ENCODE measurements at regions not wholly inside any gene's neighbourhood (a gene's known extent, or its start where the extent isn't known, plus 50 kb on each side); places are given as distances from the start of the nearest gene placed in this dataset.

DNA sequence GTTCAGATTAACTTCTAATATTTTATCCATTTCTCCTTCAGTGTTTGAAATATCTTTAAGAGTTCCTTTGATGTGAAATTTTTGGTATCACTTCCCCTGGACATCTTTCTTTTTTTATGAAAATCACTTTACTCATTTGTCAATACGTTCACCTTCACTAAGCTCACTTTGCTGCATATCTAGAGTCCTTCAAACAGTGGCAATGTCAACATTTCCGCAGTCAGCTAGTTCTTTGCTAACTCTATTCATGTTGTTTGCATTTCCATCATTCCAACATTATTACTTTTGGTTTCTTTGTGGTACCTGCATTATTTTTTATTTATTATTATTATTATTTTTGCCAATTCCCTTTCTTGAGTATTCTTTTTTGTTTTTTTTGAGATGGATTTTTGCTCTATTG lies 203.0 kb downstream of the GPAT3 start:
- Histone ChIP-seq H3K79me2 (ENCODE audit: insufficient read depth, low read length) (no peaks in the 10 kb centered on the region), H3F3A (ENCODE audit: insufficient read depth) (no peaks in the 10 kb centered on the region), H3K27ac (ENCODE audit: low read depth, low read length) (no peak overlapping the region), H3K4me2 (ENCODE audit: low read depth, low read length, poor library complexity, severe bottlenecking) (no peak overlapping the region), H3K9me3 (ENCODE audit: insufficient read depth, low read length) (no peaks in the 10 kb centered on the region), H3K27me3 (ENCODE audit: low read length) (no peaks in the 10 kb centered on the region), H2AFZ (ENCODE audit: low read depth, low read length, severe bottlenecking) (no peak overlapping the region), H3K9ac (ENCODE audit: low read length) (no peak overlapping the region), H3K4me3 (ENCODE audit: insufficient read depth, low read length, poor library complexity, severe bottlenecking) (no peak overlapping the region), H3K36me3 (ENCODE audit: low read length) (no peaks in the 10 kb centered on the region), H3K9me2 (replicated peaks; ENCODE audit: insufficient read depth, low read length) (no peaks in the 10 kb centered on the region), H4K20me1 (ENCODE audit: low read depth, low read length) (no peaks in the 10 kb centered on the region)
- TF ChIP-seq EZH2phosphoT487 (conservative IDR thresholded peaks at IDR 0.05; ENCODE audit: low read length) (no peak), CTCF (IDR thresholded peaks at IDR 0.05; ENCODE audit: insufficient read depth, low read length, poor library complexity, severe bottlenecking) (no peak)

GRCh38 chr4:83734576-83734975 lies 198.7 kb downstream of the GPAT3 start:
- H3K27ac ChIP-seq (ENCODE audit: low read depth, low read length): no peak overlapping the region
- no peaks in the 10 kb centered on the region for H3K79me2 ChIP-seq (ENCODE audit: insufficient read depth, low read length)
- no peak overlapping the region for H2AFZ ChIP-seq (ENCODE audit: low read depth, low read length, severe bottlenecking)
- H3K9me3 ChIP-seq (ENCODE audit: insufficient read depth, low read length): no peaks in the 10 kb centered on the region
- H3F3A ChIP-seq (ENCODE audit: insufficient read depth): no peaks in the 10 kb centered on the region
- TF ChIP-seq CTCF (IDR thresholded peaks at IDR 0.05; ENCODE audit: insufficient read depth, low read length, poor library complexity, severe bottlenecking) (no peak), EZH2phosphoT487 (conservative IDR thresholded peaks at IDR 0.05; ENCODE audit: low read length) (no peak)
- no peak overlapping the region for H3K4me2 ChIP-seq (ENCODE audit: low read depth, low read length, poor library complexity, severe bottlenecking)
- no peak overlapping the region for H3K4me3 ChIP-seq (ENCODE audit: insufficient read depth, low read length, poor library complexity, severe bottlenecking)
- H3K9ac ChIP-seq (ENCODE audit: low read length): no peak overlapping the region
- no peaks in the 10 kb centered on the region for H4K20me1 ChIP-seq (ENCODE audit: low read depth, low read length)
- H3K36me3 ChIP-seq (ENCODE audit: low read length): no peaks in the 10 kb centered on the region
- H3K27me3 ChIP-seq (ENCODE audit: low read length): no peaks in the 10 kb centered on the region
- H3K9me2 ChIP-seq (replicated peaks; ENCODE audit: insufficient read depth, low read length): no peaks in the 10 kb centered on the region

GRCh38 chr4:83732114-83732635 lies 196.3 kb downstream of the GPAT3 start:
- Histone ChIP-seq H3K4me3 (ENCODE audit: insufficient read depth, low read length, poor library complexity, severe bottlenecking) (no peak overlapping the region), H2AFZ (ENCODE audit: low read depth, low read length, severe bottlenecking) (no peak overlapping the region), H3K79me2 (ENCODE audit: insufficient read depth, low read length) (no peaks in the 10 kb centered on the region), H3K4me2 (ENCODE audit: low read depth, low read length, poor library complexity, severe bottlenecking) (no peak overlapping the region), H4K20me1 (ENCODE audit: low read depth, low read length) (no peaks in the 10 kb centered on the region), H3K9ac (ENCODE audit: low read length) (no peak overlapping the region), H3K27ac (ENCODE audit: low read depth, low read length) (no peak overlapping the region), H3F3A (ENCODE audit: insufficient read depth) (no peaks in the 10 kb centered on the region), H3K9me2 (replicated peaks; ENCODE audit: insufficient read depth, low read length) (no peaks in the 10 kb centered on the region), H3K36me3 (ENCODE audit: low read length) (no peaks in the 10 kb centered on the region), H3K9me3 (ENCODE audit: insufficient read depth, low read length) (no peaks in the 10 kb centered on the region), H3K27me3 (ENCODE audit: low read length) (no peaks in the 10 kb centered on the region)
- no peak for TF ChIP-seq EZH2phosphoT487 (conservative IDR thresholded peaks at IDR 0.05; ENCODE audit: low read length)
- no peak for TF ChIP-seq CTCF (IDR thresholded peaks at IDR 0.05; ENCODE audit: insufficient read depth, low read length, poor library complexity, severe bottlenecking)

Measured in SU-DHL-6 (cell line).